ENCODE measurements at regions not wholly inside any gene's neighbourhood (a gene's known extent, or its start where the extent isn't known, plus 50 kb on each side); places are given as distances from the start of the nearest gene placed in this dataset.

GRCh38 chr9:119477197-119477596 is 108.0 kb upstream of the BRINP1 start:
- TF ChIP-seq, protein P1, sequence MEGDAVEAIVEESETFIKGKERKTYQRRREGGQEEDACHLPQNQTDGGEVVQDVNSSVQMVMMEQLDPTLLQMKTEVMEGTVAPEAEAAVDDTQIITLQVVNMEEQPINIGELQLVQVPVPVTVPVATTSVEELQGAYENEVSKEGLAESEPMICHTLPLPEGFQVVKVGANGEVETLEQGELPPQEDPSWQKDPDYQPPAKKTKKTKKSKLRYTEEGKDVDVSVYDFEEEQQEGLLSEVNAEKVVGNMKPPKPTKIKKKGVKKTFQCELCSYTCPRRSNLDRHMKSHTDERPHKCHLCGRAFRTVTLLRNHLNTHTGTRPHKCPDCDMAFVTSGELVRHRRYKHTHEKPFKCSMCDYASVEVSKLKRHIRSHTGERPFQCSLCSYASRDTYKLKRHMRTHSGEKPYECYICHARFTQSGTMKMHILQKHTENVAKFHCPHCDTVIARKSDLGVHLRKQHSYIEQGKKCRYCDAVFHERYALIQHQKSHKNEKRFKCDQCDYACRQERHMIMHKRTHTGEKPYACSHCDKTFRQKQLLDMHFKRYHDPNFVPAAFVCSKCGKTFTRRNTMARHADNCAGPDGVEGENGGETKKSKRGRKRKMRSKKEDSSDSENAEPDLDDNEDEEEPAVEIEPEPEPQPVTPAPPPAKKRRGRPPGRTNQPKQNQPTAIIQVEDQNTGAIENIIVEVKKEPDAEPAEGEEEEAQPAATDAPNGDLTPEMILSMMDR (IDR thresholded peaks at IDR 0.05): no peak
- H3K4me3 ChIP-seq: no peak overlapping the region
- no peak for DNase-seq
- H3K4me1 ChIP-seq: no peaks in the 10 kb centered on the region
- intact Hi-C loops (cut with DNase I; ENCODE audit: low total_unique reads): no loop called here
- H3K36me3 ChIP-seq: no peaks in the 10 kb centered on the region
- H3K9me3 ChIP-seq: no peaks in the 10 kb centered on the region
- no peaks in the 10 kb centered on the region for H3K27me3 ChIP-seq
- H3K27ac ChIP-seq: no peak overlapping the region

DNA sequence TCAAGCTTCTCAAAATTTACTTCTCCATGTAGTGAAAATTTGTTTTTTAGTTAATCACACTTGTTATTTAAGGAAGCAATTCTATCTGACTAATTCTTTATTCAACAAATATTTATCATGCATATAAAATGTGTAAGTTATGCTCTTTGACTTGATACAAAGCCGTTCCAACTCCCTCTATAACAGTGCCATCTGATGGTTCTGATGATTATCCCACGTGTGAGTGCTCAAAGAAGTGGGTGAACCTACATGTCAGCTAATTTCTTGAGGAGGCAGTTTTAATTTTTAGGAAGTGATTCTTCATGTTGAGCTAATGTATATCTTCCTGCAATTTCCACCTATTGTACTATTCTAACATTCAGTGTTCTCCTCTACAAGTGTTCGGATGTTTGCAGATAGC is 88.8 kb upstream of the BRINP1 start:
- no peaks in the 10 kb centered on the region for H3K27me3 ChIP-seq
- no peak for DNase-seq
- no peaks in the 10 kb centered on the region for H3K36me3 ChIP-seq
- H3K27ac ChIP-seq: no peak overlapping the region
- H3K9me3 ChIP-seq: no peaks in the 10 kb centered on the region
- H3K4me3 ChIP-seq: no peak overlapping the region
- H3K4me1 ChIP-seq: no peaks in the 10 kb centered on the region
- TF ChIP-seq, protein P1 (IDR thresholded peaks at IDR 0.05): no peak
- intact Hi-C loops (cut with DNase I; ENCODE audit: low total_unique reads): no loop called here

GRCh38 chr9:119453980-119454379 is 84.7 kb upstream of the BRINP1 start:
- Histone ChIP-seq H3K27me3 (no peaks in the 10 kb centered on the region), H3K9me3 (no peaks in the 10 kb centered on the region), H3K27ac (no peak overlapping the region), H3K36me3 (no peaks in the 10 kb centered on the region), H3K4me1 (no peaks in the 10 kb centered on the region), H3K4me3 (no peak overlapping the region)
- no peak for DNase-seq
- intact Hi-C loops (cut with DNase I; ENCODE audit: low total_unique reads): no loop called here
- TF ChIP-seq, protein P1 (IDR thresholded peaks at IDR 0.05): no peak

GRCh38 chr9:119453490-119453911 is 84.3 kb upstream of the BRINP1 start:
- Histone ChIP-seq H3K4me1 (no peaks in the 10 kb centered on the region), H3K9me3 (no peaks in the 10 kb centered on the region), H3K4me3 (no peak overlapping the region), H3K36me3 (no peaks in the 10 kb centered on the region), H3K27ac (no peak overlapping the region), H3K27me3 (no peaks in the 10 kb centered on the region)
- DNase-seq: no peak
- intact Hi-C loops (cut with DNase I; ENCODE audit: low total_unique reads): no loop called here
- TF ChIP-seq, protein P1 (IDR thresholded peaks at IDR 0.05): no peak

DNA sequence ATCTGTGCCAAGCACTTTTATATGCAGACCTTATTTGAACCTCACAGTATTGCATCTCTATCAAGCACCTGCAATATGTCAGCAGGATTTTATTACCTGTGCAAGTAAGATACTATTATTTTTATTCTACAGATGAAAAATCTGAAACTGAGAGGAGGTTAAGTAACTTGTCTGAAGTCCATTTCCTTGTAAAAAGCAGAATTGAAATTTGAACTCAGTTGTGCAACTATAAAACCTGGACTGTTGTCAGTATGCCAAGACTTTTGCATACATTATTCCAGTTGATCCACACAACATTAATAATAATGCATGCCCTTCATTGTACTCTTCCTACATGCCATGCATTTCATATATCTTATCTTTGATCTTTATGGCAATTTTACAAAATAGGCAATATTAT is 82.2 kb upstream of the BRINP1 start:
- Histone ChIP-seq H3K27me3 (no peaks in the 10 kb centered on the region), H3K4me3 (no peak overlapping the region), H3K36me3 (no peaks in the 10 kb centered on the region), H3K9me3 (no peaks in the 10 kb centered on the region), H3K4me1 (no peaks in the 10 kb centered on the region), H3K27ac (no peak overlapping the region)
- no peak for DNase-seq
- intact Hi-C loops (cut with DNase I; ENCODE audit: low total_unique reads): no loop called here
- TF ChIP-seq, protein P1 (IDR thresholded peaks at IDR 0.05): no peak

DNA sequence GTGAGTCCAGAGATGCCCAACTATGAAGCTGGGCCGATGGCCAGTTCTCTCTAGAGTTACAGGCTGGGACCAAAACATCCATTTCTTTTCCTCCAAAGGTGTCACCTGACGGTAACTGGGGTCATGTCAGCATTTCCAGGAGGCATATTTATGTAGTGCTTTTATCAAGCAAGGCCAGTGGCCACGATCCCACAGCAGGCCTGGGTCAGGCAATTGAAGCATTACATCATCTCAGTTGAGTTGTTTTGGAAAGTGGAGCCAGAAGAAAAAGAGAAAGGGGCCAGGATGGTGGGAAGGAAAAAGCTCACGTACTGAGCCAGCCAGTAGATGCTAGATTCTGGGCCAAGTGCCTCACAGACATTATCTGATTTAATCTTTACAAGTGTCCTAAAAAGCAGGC is 73.9 kb upstream of the BRINP1 start:
- Histone ChIP-seq H3K27me3 (no peaks in the 10 kb centered on the region), H3K9me3 (no peaks in the 10 kb centered on the region), H3K36me3 (no peaks in the 10 kb centered on the region), H3K4me3 (no peak overlapping the region), H3K27ac (no peak overlapping the region), H3K4me1 (no peaks in the 10 kb centered on the region)
- no peak for DNase-seq
- TF ChIP-seq, protein P1 (IDR thresholded peaks at IDR 0.05): no peak
- intact Hi-C loops (cut with DNase I; ENCODE audit: low total_unique reads): no loop called here
